Progenitor cell of endocrine pancreas (in vitro differentiated cells): ENCODE measurements at regions not wholly inside any gene's neighbourhood (a gene's known extent, or its start where the extent isn't known, plus 50 kb on each side); places are given as distances from the start of the nearest gene placed in this dataset.
"Not testable (repeated sequence)": the region's sequence is repeated elsewhere in the genome, so short reads cannot be mapped to it uniquely, and the experiment has no call there.

Source experiments
- DNase-seq: peaks from one replicate; pipeline ENCODE4 v3.0.0; 2021; ENCODE audit warnings: low spot score; ENCODE audit not compliant: unreplicated experiment
- H3K27ac Mint-ChIP-seq: 2 replicates; pipeline ENCODE4 v1.8.0; 2021; ENCODE audit warnings: mild to moderate bottlenecking, moderate library complexity, mixed read lengths
- H3K27me3 Mint-ChIP-seq: 2 replicates; pipeline ENCODE4 v1.8.0; 2021; ENCODE audit warnings: mixed read lengths
- H3K36me3 Mint-ChIP-seq: 2 replicates; pipeline ENCODE4 v1.8.0; 2022; ENCODE audit warnings: mixed read lengths; ENCODE audit not compliant: insufficient read depth
- H3K4me1 Mint-ChIP-seq: 2 replicates; pipeline ENCODE4 v1.8.0; 2021; ENCODE audit warnings: low read depth, mixed read lengths
- H3K4me3 Mint-ChIP-seq: 2 replicates; pipeline ENCODE4 v1.8.0; 2021; ENCODE audit warnings: low read depth, mild to moderate bottlenecking, moderate library complexity, mixed read lengths
- H3K9me3 Mint-ChIP-seq: 2 replicates; pipeline ENCODE4 v1.8.0; 2021; ENCODE audit warnings: low read depth, mixed read lengths

GRCh38 chr16:88159897-88160335 lies 208.7 kb downstream of the BANP start:
- H3K4me1 Mint-ChIP-seq, H3K4me3 Mint-ChIP-seq, H3K9me3 Mint-ChIP-seq, H3K36me3 Mint-ChIP-seq, DNase-seq, H3K27ac Mint-ChIP-seq: not testable (repeated sequence)
- H3K27me3 Mint-ChIP-seq, result peaks cover 22% of the 10 kb centered on the region

GRCh38 chr16:88161191-88161590 lies 210.0 kb downstream of the BANP start:
- H3K4me1 Mint-ChIP-seq, H3K27ac Mint-ChIP-seq, H3K4me3 Mint-ChIP-seq, H3K9me3 Mint-ChIP-seq, H3K36me3 Mint-ChIP-seq, DNase-seq: not testable (repeated sequence)
- H3K27me3 Mint-ChIP-seq, result peaks cover 16% of the 10 kb centered on the region

GRCh38 chr16:88161623-88162275 lies 210.5 kb downstream of the BANP start:
- not testable (repeated sequence) for H3K36me3 Mint-ChIP-seq, H3K9me3 Mint-ChIP-seq, DNase-seq, H3K4me3 Mint-ChIP-seq, H3K27ac Mint-ChIP-seq, H3K4me1 Mint-ChIP-seq
- peaks cover 18% of the 10 kb centered on the region for H3K27me3 Mint-ChIP-seq

GRCh38 chr16:88162778-88163177 lies 211.5 kb downstream of the BANP start:
- H3K27ac Mint-ChIP-seq, H3K36me3 Mint-ChIP-seq, H3K4me1 Mint-ChIP-seq, DNase-seq, H3K9me3 Mint-ChIP-seq, H3K4me3 Mint-ChIP-seq: not testable (repeated sequence)
- H3K27me3 Mint-ChIP-seq, result peaks cover 20% of the 10 kb centered on the region

- not testable (repeated sequence) for H3K27ac Mint-ChIP-seq, H3K4me1 Mint-ChIP-seq, H3K36me3 Mint-ChIP-seq, H3K9me3 Mint-ChIP-seq, H3K4me3 Mint-ChIP-seq, DNase-seq
- H3K27me3 Mint-ChIP-seq, result peaks cover 21% of the 10 kb centered on the region
Observed at GRCh38 chr16:88164196-88165039, 213.2 kb downstream of the BANP start.

- H3K4me3 Mint-ChIP-seq, H3K27ac Mint-ChIP-seq, DNase-seq, H3K9me3 Mint-ChIP-seq, H3K36me3 Mint-ChIP-seq, H3K4me1 Mint-ChIP-seq: not testable (repeated sequence)
- H3K27me3 Mint-ChIP-seq, result peaks cover 19% of the 10 kb centered on the region
Observed at GRCh38 chr16:88165040-88165544, 213.9 kb downstream of the BANP start.

- H3K36me3 Mint-ChIP-seq, H3K9me3 Mint-ChIP-seq, H3K27ac Mint-ChIP-seq, H3K4me3 Mint-ChIP-seq: not testable (repeated sequence)
- Mint-ChIP-seq H3K4me1 (peaks cover 13% of the 10 kb centered on the region), H3K27me3 (peaks cover 23% of the 10 kb centered on the region)
- DNase-seq, result peak; percentile 2
Observed at GRCh38 chr16:88165683-88166082, 214.4 kb downstream of the BANP start.

GRCh38 chr16:88166209-88166773 lies 215.1 kb downstream of the BANP start:
- DNase-seq, H3K27ac Mint-ChIP-seq, H3K4me3 Mint-ChIP-seq, H3K9me3 Mint-ChIP-seq, H3K36me3 Mint-ChIP-seq: not testable (repeated sequence)
- peaks cover 22% of the 10 kb centered on the region for H3K27me3 Mint-ChIP-seq
- peaks cover 13% of the 10 kb centered on the region for H3K4me1 Mint-ChIP-seq

- Mint-ChIP-seq H3K9me3 (peaks cover 10% of the 10 kb centered on the region), H3K4me1 (peaks cover 13% of the 10 kb centered on the region), H3K27ac (peak overlapping the region; percentile 4), H3K27me3 (peaks cover 34% of the 10 kb centered on the region)
- H3K4me3 Mint-ChIP-seq, H3K36me3 Mint-ChIP-seq: not testable (repeated sequence)
- peak; percentile 6 for DNase-seq
Observed at GRCh38 chr16:88167798-88168556, 214.8 kb upstream of the ZNF469 start.

- peaks cover 10% of the 10 kb centered on the region for H3K9me3 Mint-ChIP-seq
- peak overlapping the region; percentile 4 for H3K27ac Mint-ChIP-seq
- peaks cover 13% of the 10 kb centered on the region for H3K4me1 Mint-ChIP-seq
- DNase-seq, H3K36me3 Mint-ChIP-seq, H3K4me3 Mint-ChIP-seq: not testable (repeated sequence)
- H3K27me3 Mint-ChIP-seq, result peaks cover 34% of the 10 kb centered on the region
Observed at GRCh38 chr16:88168557-88168949, 214.2 kb upstream of the ZNF469 start.

GRCh38 chr16:88169136-88169830 lies 213.5 kb upstream of the ZNF469 start:
- not testable (repeated sequence) for H3K36me3 Mint-ChIP-seq, H3K27ac Mint-ChIP-seq, H3K4me3 Mint-ChIP-seq, DNase-seq
- peaks cover 10% of the 10 kb centered on the region for H3K9me3 Mint-ChIP-seq
- peaks cover 32% of the 10 kb centered on the region for H3K27me3 Mint-ChIP-seq
- H3K4me1 Mint-ChIP-seq, result peaks cover 13% of the 10 kb centered on the region

- not testable (repeated sequence) for H3K36me3 Mint-ChIP-seq, DNase-seq, H3K27ac Mint-ChIP-seq, H3K4me3 Mint-ChIP-seq
- Mint-ChIP-seq H3K4me1 (peaks cover 13% of the 10 kb centered on the region), H3K27me3 (peaks cover 28% of the 10 kb centered on the region), H3K9me3 (peaks cover 10% of the 10 kb centered on the region)
Observed at GRCh38 chr16:88169831-88170165, 213.0 kb upstream of the ZNF469 start.
